Esophagus squamous epithelium (tissue), 5 donors: ENCODE measurements at regions not wholly inside any gene's neighbourhood (a gene's known extent, or its start where the extent isn't known, plus 50 kb on each side); places are given as distances from the start of the nearest gene placed in this dataset.
A peak's percentile ranks its signal among the peaks of the same experiment; 100 is the strongest.

Experiments
- DNase-seq: peaks from one replicate; lab custom pipeline; 2025; lab: John Stamatoyannopoulos, UW
- H3K27ac ChIP-seq, 4 donors: fragments of 200-600 bp; sonication (generic); one replicate each; pipeline ENCODE4 v1.5.1; 2016 to 2019; ENCODE audit warnings: mild to moderate bottlenecking in 1 of 4
- H3K27me3 ChIP-seq, 4 donors: fragments of 200-600 bp; sonication (generic); 1 replicate in 3 of 4; 2 replicates in 1 of 4; pipeline versions ENCODE4 v1.5.1 to v1.6.0; 2017 to 2021; ENCODE audit warnings: antibody characterized with exemption in 1 of 4
- H3K36me3 ChIP-seq, 3 donors: fragments of 200-600 bp; sonication (generic); one replicate each; pipeline ENCODE4 v1.5.1; 2016 to 2019
- H3K4me1 ChIP-seq, 3 donors: fragments of 200-600 bp; sonication (generic); one replicate each; pipeline ENCODE4 v1.5.1; 2017 to 2019
- H3K4me3 ChIP-seq, 4 donors: fragments of 200-600 bp; sonication (generic); 1 replicate in 3 of 4; 2 replicates in 1 of 4; pipeline ENCODE4 v1.5.1; 2016 to 2019; ENCODE audit warnings: mild to moderate bottlenecking in 2 of 4, moderate library complexity in 1 of 4
- H3K9me3 ChIP-seq, 3 donors: fragments of 200-600 bp; sonication (generic); one replicate each; pipeline ENCODE4 v1.5.1; 2016 to 2019
- POLR2A ChIP-seq, 4 donors: fragments of 450-650 bp; IDR thresholded peaks; one replicate each; pipeline ENCODE4 v1.6.1; 2017; ENCODE audit warnings: antibody characterized with exemption in 4 of 4, mild to moderate bottlenecking in 4 of 4, moderate library complexity in 3 of 4
- WGBS, 2 donors: methylation state at CpG; one replicate each; pipeline ENCODE4 v1.1.5; 2018; 5-methylcytosine and 5-hydroxymethylcytosine counted together
- intact Hi-C: fragments of 100-400 bp; cut with DNase I; formaldehyde crosslinking; loops from one replicate; pipeline ENCODE4 v1.15.0; 2022
- TF ChIP-seq, protein P1 (sequence below), 6 experiments: fragments of 450-650 bp in 4 of 6; fragments of 200-600 bp in 2 of 6; sonication (generic) in 2 of 6; IDR thresholded peaks; one replicate each; pipeline ENCODE4 v1.5.1; 2016 to 2019; ENCODE audit warnings: antibody characterized with exemption in 6 of 6, mild to moderate bottlenecking in 4 of 6, moderate library complexity in 4 of 6
- donor health status: DM: yes; HTN: yes; CAD: no.

DNA sequence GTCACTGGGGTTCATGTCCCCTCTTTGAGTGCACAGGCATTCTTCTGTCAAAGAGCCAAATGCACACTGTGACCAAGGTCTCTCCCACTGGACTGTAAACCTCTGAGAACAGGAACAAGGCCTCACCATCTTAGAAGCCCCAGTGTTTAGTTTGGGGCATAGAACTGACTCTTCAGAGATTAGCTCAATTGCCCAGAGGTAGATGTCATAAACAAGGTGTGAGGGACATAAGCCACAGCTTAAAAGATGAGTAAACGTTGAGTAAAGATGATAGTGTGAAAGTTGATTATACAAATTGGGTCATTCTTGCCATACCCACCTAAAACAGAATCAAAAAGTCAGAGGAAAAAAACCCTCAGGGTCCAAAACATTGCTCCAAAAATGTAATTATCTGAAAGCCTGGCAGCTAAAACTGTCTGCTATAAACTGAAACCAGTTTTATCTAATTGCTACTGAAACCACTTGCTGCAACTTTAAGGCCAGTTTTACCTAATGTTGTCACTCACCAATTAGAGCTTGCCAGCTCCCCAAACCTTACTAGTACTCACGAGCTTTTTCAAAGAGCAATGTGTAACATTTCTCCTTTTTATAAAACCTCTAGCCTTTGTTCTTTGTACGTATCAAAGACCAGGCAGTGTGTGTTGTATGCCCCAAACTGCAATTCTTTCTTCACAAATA, 415.2 kb downstream of the RAP2B start:
- H3K27ac ChIP-seq, result no peak overlapping the region
- DNase-seq, result no peak
- no peak overlapping the region for H3K4me3 ChIP-seq
- no peaks in the 10 kb centered on the region for H3K36me3 ChIP-seq
- no peaks in the 10 kb centered on the region for H3K9me3 ChIP-seq
- H3K4me1 ChIP-seq, result no peaks in the 10 kb centered on the region
- WGBS, 2 donors, result 50 to 70% methylated on average over 3 of the region's 3 CpGs
- no peaks in the 10 kb centered on the region for H3K27me3 ChIP-seq
- TF ChIP-seq, protein P1, sequence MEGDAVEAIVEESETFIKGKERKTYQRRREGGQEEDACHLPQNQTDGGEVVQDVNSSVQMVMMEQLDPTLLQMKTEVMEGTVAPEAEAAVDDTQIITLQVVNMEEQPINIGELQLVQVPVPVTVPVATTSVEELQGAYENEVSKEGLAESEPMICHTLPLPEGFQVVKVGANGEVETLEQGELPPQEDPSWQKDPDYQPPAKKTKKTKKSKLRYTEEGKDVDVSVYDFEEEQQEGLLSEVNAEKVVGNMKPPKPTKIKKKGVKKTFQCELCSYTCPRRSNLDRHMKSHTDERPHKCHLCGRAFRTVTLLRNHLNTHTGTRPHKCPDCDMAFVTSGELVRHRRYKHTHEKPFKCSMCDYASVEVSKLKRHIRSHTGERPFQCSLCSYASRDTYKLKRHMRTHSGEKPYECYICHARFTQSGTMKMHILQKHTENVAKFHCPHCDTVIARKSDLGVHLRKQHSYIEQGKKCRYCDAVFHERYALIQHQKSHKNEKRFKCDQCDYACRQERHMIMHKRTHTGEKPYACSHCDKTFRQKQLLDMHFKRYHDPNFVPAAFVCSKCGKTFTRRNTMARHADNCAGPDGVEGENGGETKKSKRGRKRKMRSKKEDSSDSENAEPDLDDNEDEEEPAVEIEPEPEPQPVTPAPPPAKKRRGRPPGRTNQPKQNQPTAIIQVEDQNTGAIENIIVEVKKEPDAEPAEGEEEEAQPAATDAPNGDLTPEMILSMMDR (IDR thresholded peaks at IDR 0.05), result no peak
- TF ChIP-seq POLR2A (IDR thresholded peaks at IDR 0.05), result no peak
- intact Hi-C loops, result no loop called here

DNA sequence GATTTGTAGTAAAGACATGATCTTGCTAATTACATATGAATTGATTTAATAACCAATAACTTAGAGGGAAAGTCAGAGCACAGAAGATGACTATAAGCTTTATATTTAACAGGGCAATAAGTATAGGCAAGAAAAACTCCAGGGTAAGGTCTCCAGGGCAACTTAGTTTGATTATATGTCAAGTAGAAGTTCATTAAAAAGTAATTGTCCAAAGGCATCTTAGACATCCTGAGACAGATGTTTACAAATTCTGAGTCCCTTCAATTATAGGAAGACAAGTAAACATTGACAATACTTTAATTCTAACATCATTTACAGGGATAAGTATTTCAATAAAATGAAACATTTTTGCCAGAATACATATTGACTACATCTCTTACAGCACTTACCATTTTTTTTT, 416.0 kb downstream of the RAP2B start:
- intact Hi-C loops, result no loop called here
- no peaks in the 10 kb centered on the region for H3K36me3 ChIP-seq
- H3K9me3 ChIP-seq, result no peaks in the 10 kb centered on the region
- H3K27me3 ChIP-seq, result no peaks in the 10 kb centered on the region
- no peak for DNase-seq
- H3K4me1 ChIP-seq, result no peaks in the 10 kb centered on the region
- H3K4me3 ChIP-seq, result no peak overlapping the region
- no peak overlapping the region for H3K27ac ChIP-seq
- TF ChIP-seq POLR2A (IDR thresholded peaks at IDR 0.05), result no peak
- TF ChIP-seq, protein P1 (IDR thresholded peaks at IDR 0.05), result no peak

DNA sequence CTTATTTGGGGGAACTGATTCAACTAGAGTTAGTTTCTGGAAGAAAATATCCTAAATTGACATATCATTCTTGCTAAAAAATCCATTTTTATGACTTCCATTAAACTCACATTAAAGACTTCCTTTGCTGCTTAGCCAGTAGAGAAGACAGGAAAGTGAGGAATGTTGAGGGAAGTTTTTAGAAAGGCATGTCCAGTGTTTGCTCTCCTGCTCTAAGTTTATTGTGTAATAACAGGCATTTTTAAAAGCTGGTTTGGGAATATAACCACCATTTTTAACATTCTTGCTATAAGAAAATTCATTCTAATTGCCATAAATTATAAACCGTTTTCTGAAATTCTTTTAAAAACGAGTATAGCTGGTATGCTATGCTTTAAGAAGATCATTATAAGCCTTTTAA, 428.0 kb downstream of the RAP2B start:
- H3K4me1 ChIP-seq, result peaks cover 0 to 8% (median 0%) of the 10 kb centered on the region in 3 donors
- intact Hi-C loops, result no loop called here
- no peaks in the 10 kb centered on the region for H3K27me3 ChIP-seq
- DNase-seq, result no peak
- no peak overlapping the region for H3K4me3 ChIP-seq
- H3K36me3 ChIP-seq, result no peaks in the 10 kb centered on the region
- H3K27ac ChIP-seq, result no peak overlapping the region
- 79 to 82% methylated on average over 2 of the region's 2 CpGs for WGBS, 2 donors
- TF ChIP-seq POLR2A (IDR thresholded peaks at IDR 0.05), result no peak
- TF ChIP-seq, protein P1 (IDR thresholded peaks at IDR 0.05), result no peak
- H3K9me3 ChIP-seq, result no peaks in the 10 kb centered on the region

DNA sequence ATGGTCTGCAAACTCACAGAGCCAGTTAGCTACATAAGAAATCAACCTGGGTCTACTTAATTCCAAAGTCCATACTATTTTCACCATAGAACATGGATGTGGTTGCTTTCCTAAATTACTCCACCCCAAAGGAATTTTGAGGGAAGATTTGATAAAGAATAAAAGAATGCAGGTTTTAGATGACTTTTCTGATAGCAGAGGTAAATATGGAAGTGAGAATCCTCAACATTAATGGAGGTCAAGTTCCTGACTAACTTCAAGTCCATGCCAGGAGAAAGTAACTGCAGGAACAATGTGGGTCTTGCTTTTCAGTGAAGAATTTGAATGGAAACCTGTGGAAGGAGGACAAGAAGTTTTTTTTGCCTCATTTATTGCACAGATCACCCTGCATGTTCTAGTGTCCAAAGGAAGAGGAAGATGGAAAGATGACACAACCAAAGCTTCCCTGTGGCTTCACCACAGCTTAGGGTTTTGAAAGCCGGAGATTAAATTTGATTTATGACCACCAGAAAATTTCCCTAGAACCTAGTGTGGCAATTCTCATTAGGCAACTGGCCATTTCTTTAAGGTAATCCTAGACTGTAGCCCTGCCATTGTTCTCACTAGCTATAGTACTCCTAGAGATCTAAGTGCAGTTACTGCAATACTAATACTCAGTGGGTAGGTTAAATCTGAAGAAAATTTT, 429.7 kb downstream of the RAP2B start:
- no peaks in the 10 kb centered on the region for H3K9me3 ChIP-seq
- H3K27ac ChIP-seq, result no peak overlapping the region
- H3K4me3 ChIP-seq, result no peak overlapping the region
- TF ChIP-seq POLR2A (IDR thresholded peaks at IDR 0.05), result no peak
- TF ChIP-seq, protein P1 (IDR thresholded peaks at IDR 0.05), result no peak
- no peaks in the 10 kb centered on the region for H3K27me3 ChIP-seq
- 67 to 83% methylated on average over 1 of the region's 1 CpG for WGBS, 2 donors
- H3K36me3 ChIP-seq, result no peaks in the 10 kb centered on the region
- H3K4me1 ChIP-seq, result peaks cover 0 to 11% (median 0%) of the 10 kb centered on the region in 3 donors
- intact Hi-C loops, result no loop called here
- no peak for DNase-seq

DNA sequence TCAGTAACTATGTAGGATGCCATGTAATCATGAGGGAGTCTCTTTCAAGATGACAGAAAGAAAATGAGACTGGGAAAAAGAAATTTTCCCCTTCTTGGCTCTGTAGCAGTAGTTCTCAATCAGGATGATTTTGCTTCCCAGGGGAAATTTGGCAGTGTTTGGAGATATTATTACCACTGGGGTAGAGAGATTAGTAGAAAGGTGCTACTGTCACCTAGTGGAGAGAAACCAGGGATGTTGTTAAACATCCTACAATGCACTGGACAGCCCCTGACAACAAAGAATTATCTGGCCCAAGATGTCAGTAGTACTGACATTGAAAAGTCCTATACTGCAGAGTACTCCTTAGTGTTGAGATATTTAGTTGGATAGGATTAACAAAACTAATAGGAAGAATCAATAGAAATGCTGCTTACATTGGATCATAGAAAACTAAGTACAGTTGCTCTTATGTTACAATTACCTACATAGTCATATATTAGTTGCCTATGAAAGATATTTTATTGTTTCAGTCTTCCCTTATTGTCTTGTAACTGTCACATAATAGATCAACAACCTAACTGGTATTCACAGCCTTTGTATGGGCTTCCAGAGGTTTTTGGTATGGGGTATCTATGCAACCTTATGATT, 433.3 kb downstream of the RAP2B start:
- TF ChIP-seq POLR2A (IDR thresholded peaks at IDR 0.05), result no peak
- TF ChIP-seq, protein P1 (IDR thresholded peaks at IDR 0.05), result peak in 5 of 6 experiments; percentile 35 to 79 (median 57)

More for the DNA sequence above, 433.3 kb downstream of the RAP2B start:
- no peak overlapping the region for H3K4me3 ChIP-seq
- H3K9me3 ChIP-seq, result no peaks in the 10 kb centered on the region
- intact Hi-C loops, result no loop called here
- H3K36me3 ChIP-seq, result no peaks in the 10 kb centered on the region
- H3K4me1 ChIP-seq, result peaks cover 0 to 18% (median 0%) of the 10 kb centered on the region in 3 donors
- no peak for DNase-seq
- no peaks in the 10 kb centered on the region for H3K27me3 ChIP-seq
- H3K27ac ChIP-seq, result no peak overlapping the region
